HG02763 (cell line): ENCODE measurements at regions not wholly inside any gene's neighbourhood (a gene's known extent, or its start where the extent isn't known, plus 50 kb on each side); places are given as distances from the start of the nearest gene placed in this dataset.
"Not testable (repeated sequence)": the region's sequence is repeated elsewhere in the genome, so short reads cannot be mapped to it uniquely, and the experiment has no call there.

ENCODE experiments used
- ATAC-seq: cut with Tn5 transposase; IDR thresholded peaks from one replicate; pipeline ENCODE4 v1.9.1; 2021; ENCODE audit warnings: mild to moderate bottlenecking, moderate library complexity; ENCODE audit not compliant: unreplicated experiment

DNA sequence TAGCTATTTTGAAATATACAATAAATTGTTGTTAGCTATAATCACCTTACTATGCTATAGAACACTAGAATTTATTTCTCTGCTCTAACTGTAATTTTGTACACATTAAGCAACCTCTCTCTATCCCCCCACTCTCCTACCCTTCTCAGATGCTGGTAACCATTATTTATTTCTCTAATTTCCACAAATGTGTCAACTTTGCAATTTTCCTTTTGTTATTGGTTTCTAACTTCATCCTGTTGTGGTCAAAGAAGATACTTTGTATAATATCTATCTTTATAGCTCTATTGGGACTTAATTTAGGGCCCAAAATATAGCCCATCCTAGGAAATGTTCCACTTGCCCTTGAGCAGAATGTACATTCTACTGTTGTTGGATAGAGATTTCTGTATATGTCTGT is 229.3 kb downstream of the SATB1 start:
- no peak for ATAC-seq

DNA sequence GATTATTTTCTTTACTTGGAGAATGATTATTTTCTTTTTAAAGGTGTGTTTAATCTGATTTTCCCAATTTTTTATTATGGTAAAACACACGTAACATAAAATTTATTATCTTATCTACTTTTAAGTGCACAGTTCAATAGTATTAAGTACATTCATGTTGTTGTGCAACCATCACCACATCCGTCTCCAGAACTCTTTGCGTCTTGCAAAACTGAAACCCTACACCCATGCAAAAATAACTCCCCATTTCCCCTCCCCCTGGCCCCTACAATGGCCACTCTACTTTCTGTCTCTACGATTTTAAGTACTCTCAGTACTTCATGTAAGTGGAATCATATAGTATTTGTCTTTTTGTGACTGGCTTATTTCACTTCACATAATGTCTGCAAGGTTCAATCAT is 230.7 kb downstream of the SATB1 start:
- ATAC-seq: no peak

DNA sequence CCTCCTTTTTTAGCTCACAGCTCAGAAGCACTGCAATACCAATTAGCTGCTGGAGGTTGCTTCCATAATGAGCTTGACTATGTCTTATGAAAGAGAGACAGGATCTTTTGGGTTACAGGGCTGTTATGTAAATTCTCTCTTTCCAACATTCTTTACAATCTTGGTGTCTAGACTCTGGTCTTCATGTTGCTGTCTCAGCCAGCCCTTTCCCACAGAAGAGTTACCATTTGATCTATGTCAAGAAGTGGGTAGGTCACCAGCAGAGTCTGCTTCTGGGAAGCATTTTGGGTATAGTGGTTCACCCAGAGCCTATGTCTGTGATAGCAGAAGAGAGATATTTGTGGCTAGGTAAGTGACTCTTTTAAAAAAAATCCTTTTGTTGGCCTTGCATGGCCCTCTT is 234.5 kb downstream of the SATB1 start:
- no peak for ATAC-seq

DNA sequence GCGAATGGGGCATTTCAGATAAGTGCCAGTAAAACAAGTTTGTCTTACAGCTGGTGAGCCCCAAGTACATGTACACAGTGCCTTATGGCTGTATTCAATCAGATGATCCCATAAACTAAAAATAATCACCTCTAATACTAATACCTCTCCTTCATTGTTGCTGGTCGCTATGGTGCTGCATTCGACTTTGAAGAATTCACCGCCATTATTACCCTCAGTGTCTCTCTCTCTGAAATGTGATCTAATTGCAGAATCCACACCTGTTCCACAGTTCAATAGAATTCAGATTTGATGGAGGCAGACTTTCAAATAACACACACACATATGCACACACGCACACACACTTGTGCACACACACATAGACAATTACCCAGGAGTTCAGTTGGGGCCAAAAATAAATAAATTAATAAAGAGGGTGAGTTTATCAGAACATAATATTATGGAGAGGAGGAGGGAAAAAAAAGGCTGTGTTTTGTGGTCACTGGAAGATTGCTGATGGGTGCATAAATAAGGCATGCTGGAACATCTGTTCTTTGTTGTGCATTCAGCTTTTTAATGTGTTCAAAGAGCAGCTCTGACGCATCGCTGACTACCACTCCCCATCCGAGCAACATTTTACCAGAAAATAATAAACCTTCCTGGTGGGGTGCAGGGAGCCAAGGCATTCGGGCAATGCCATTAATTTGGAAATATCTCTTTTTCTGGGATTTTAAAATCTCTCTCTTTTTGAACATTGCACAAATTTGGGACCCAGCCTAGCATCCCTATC is 235.7 kb downstream of the SATB1 start:
- ATAC-seq: no peak

DNA sequence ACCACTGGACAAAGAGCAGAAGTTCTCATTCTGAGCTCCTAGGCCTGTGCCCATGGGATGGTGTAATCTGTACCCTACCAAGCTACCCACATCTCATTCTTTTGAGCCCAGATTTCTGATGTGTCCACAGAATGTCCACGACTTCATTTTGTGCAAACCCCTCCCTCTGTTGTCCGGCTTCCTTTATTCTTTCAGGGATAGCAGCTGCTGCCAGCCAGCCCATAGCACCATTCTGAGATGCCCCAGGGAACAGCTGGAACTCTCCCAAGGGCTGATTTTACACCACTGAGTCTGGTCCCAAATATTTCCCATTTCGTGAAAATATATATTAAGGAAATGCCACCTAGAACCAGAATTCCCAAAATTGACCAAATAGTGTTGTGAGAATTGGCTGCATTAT is 236.6 kb downstream of the SATB1 start:
- ATAC-seq: no peak

DNA sequence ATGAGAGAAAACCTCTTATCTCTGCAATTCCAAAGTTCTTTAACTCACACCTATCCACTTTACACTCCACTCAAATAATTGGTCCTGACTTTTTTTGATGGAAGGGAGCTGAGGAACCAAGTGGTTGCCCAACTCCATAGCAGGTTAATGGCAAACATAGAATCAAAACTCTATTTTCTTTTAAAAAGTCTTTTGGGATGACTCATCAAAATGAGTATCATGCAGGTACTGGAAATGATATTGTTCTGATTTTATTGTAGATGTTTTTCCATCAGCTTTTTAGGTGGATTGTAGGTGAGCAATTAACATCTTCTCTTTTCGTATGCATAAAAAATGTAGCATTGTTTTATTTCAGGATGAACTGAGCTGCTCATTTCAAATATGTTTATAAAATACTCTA is 239.5 kb downstream of the SATB1 start:
- no peak for ATAC-seq

DNA sequence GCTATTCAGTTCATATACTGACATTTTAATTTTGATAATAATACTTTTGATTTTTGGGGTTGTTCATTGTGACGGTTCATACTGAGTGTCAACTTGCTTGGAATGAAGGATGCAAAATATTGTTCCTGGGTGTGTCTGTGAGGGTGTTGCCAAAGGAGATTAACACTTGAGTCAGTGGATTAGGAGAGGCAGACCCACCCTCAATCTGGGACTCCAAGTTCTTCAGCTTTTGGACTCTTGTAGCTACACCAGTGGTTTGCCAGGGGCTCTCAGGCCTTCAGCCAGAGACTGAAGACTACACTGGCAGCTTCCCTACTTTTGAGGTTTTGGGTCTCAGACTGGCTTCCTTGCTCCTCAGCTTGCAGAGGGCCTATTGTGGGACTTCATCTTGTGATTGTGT is 242.2 kb downstream of the SATB1 start:
- ATAC-seq: not testable (repeated sequence)

DNA sequence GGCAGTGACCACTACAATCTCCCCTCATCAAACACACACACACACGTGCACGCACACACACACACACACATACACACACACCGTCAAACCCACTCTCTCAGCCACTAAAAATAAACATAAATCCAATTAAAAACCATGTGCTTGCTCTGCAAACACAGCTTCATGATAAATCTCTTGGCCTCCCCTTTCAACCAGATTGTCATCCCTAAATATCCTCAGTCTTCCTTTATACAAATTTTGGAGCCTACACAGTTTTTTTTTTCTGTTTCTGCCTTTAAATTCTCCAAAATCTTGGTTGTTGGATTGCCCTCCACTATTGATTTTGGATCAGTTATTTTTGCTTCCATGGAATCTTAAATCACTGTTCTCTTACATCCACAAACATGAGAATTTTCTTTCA is 245.6 kb downstream of the SATB1 start:
- no peak for ATAC-seq

DNA sequence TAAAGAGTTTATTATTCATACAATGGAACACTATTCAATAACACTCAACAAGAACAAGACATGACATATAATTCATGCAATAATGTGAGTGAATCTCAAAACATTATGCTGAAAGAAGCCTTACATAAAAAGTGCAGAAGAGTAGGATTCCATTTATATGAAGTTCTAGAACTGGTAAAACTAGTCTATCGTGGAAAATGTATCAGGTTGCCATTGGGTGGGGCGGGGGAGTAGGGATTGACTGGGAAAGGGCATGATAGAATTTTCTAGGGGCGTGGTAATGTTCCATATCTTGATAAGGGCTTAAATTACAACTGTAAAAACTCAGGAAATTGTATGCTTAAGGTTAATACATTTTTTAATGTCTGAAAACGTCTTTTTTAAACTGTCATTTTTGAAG is 247.9 kb downstream of the SATB1 start:
- no peak for ATAC-seq

DNA sequence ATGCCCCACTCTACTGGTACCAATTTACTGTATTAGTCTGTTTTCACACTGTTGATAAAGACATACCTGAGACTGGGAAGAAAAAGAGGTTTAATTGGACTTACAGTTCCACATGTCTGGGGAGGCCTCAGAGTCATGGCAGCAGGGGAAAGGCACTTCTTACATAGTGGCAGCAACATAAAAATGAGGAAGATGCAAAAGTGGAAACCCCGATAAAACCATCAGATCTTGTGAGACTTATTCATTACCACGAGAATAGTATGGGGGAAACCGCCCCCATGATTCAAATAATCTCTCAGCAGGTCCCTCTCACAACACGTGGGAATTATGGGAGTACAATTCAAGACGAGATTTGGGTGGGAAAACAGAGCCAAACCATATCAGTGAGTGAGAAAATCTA is 251.2 kb downstream of the SATB1 start:
- ATAC-seq: not testable (repeated sequence)

DNA sequence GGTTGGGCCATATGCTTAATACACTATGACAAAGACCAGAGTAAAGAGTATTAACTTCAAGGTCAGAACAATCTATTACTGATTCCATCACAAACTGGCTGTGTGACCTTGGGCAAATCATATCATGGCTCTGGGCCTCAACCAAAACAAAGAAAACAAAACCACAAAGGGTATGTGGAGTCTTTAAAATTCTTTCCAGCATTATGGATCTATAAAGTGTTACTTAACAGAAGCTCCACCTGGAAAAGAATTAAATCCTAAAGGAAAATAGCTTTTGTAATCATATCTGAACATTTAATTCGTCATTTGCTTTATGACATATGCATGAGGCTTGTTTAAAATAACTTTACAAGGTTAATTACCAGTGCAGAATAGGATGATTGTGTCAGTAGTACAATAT is 265.5 kb downstream of the SATB1 start:
- no peak for ATAC-seq

DNA sequence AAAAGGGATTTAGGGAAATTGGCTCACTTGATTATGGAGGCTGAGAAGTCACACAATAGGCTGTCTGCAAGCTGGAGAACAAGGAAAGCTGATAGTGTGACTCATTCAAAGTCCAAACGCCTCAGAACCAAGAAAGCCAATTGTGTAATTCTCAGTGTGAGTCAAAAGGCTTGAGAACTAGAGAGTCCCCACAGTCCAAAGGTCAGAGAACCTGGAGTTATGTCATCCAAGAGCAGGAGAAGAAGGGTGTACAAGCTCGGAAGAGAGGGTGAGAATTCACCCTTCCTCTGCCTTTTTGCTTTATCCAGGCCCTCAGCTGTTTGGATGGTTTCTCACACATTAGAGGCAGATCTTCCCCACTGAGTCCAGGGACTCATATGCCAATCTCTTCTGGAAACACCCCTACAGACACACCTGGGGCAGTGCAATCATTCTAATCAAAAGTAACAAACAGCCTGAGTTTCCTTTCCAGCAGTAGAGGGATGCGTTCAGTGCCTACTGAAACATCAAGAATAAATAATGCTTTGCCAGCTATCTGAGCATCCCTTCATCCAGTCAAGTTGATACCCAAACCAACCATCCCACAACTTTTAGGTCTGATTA is 271.5 kb downstream of the SATB1 start:
- ATAC-seq: no peak

DNA sequence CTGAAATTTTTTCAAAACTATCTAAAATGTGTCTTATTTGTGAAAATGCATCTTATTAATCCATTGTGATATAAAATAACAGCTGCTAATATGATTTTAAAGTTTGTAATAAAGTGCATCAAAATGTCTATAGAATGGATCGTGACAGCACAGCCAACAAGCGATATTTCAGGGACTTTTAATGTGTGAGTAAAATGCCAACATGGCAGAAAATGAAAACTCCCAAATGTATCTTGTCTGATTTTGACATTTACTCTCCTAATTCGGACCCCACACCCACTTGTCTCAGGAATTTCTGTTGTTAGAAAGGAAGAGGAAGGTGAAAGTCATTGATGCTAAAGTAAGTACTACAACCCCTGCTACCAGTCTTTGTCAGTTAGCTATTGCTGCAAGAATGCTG is 273.9 kb downstream of the SATB1 start:
- no peak for ATAC-seq

DNA sequence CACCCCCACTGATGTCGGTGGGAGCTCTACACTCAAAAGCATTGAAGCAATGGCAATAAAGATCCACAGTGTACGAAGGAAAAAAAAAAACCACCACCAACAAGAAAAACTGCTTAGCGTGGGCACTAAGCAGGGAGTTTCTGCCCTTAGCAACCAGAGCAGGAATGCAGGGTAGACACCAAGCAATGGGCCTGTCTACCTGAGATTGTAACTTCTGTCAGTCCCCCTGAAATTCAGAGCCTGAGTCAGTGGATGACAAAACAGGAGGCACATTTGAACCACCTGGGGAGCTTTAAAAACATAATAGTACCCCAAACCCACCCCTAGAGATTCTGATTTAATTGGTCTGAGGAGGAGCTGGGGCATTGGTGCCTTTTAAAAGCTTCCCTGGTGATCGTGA is 275.2 kb downstream of the SATB1 start:
- no peak for ATAC-seq

DNA sequence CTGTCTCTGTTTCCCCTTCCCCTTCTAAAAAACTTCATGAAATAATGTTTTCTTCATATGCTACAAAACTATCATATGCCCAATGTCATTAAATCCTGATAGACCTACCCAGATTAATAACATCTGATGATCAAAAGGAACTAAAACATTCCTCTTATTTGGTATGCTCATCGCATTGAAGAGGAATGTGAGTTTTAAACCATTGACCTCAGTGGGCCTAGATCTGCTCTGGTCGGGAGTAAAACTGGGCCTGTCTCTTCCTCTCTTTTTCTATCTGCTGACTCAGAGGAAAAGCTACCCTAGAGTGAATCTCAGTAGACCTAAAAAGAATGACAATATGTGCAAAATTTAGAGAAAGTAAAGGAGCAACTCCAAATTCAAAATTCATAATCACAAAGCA is 275.8 kb downstream of the SATB1 start:
- no peak for ATAC-seq

DNA sequence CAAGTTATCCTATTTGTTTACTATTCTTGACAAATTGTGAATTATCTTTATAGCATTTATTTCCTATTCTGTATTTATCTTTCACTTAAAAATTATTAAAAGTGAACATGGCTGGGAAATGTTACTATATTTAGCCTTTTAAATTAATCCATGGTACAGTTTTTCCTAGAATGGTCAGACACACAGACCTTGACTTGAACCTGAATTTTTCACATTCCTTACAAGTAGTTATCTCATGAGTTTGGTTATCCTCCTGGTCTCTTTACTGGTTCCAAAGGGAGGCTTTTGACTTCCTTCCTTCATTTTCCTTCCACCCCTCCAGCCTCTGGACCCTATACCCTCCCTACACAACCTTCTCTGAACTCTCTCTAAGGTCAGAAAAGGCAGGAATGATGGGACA is 280.6 kb downstream of the SATB1 start:
- ATAC-seq: no peak

DNA sequence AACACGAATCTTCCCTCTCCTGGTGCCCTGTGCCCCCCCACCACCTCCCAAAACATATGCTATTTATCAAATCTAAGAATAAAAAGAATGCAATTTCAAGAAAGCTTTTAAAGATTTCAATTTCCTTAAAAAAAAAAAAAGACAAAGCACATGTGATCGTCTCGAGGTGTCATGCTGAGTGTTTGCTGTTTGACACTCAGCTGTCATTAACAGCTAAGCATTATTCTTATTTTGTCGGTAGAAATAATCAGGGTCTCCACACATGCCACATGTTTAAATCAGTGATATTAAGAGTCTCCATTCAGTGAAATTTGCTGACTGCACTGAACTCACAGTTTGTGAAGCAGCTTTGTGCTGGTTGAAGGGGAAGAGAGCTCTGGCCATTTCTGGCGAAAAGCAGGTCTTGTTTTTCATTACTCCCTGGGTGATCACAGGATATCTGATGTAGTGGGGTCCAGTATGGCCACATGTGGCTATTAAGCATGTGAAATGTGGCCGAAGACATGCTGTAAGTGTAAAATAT is 281.8 kb downstream of the SATB1 start:
- ATAC-seq: no peak

DNA sequence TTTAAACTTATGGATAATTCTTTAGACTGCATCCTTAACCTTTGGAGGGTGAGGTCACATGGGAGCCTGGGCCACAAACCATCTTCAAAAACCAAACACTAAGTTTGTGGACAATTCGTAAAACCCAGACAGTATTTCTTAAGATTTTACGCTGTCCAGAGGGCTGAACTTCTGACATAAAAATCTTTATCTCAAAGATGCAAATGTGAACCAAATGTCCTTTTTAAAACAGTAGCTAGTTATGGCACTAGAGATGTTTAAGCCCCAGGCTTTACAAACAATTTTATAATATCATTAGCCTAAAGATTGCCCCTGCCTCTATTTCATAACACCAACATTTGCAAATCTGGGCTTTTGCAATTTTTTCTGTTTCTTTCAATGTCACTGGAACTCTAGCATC is 287.2 kb downstream of the SATB1 start:
- no peak for ATAC-seq

DNA sequence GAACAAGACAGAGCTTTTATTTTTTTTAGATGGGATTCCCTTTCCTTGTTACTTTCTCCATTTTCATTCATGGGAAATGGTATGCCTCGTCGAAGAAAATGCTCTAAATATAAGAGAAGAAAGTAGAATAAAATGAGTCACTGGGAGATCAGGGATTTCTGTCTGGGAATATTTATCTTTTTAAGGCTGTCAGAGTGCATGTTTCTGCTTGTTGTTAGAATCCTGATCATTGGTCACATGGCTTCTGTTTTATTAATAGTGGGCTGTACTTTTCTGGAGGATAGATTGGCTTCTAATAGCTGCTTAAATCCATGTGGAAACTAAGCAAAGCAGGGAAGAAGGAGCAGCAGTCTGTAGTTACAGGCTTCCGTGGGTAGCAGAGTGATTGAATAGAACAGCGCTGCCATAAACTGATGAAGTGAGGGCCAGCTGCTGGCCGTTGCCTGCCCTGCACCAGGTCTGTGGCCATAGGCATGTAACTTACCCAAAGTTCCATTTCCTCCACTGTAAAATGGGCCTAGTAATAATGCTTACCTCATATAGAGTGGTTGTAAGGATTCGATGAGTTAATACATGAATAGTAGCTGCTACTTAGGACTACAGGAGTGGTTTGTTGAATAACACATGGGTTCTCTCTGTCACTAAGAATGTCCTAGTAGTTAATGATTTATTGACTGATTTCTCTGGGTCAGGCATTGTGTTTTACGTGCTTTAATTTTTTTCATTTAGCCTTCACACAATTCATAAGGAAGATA is 289.9 kb downstream of the SATB1 start:
- no peak for ATAC-seq

DNA sequence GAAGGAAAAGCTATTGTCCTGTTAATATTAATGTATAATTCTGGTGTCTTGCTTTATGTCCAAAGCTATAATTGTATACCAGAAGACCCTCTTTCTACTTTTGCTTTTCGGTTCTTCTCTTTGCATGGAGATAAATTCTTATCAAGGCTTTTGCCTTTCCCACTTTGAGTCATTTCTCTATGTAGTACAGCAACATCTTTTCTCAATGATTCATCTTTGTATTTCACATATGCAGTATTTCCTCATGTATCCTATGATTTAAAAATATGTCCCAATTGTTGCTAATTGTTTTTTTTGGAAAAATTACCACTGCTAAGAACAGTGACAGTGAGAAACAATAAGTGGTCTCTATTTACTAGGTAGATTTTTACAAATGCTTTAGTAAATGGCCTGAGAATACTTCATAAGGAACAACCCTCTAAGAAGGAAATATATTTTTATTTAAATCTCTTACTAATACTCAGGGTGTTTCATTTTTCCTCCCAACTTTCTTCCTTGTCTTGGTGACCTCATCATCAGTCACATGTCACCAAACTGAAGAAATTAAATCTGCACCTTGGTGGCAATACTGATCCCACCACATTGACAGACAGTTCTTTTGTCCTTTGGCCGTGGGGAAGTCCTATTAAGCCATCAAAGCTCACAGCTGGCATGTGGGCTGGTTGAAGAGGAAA is 290.6 kb downstream of the SATB1 start:
- no peak for ATAC-seq

DNA sequence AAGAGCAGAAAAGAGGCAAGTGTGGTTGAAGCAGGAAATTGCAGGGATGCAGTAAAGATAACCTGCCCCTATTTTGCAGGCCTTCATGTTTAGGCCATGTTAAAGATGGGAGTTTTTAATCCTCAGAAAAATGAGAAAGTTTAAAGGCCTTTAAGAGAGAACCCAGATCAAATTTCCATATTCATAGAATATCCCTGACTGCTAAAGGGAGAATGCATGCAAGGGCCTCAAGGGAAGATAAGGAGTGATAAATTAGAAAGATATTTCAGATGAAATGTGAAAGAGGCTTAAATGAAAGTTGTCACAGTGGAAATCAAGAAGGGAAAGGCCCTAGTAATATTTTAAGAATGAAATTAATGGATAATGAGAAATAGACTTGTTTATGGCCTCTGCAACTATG is 292.1 kb downstream of the SATB1 start:
- ATAC-seq: no peak
